Epithelial cell of proximal tubule (primary cell): ENCODE measurements at regions not wholly inside any gene's neighbourhood (a gene's known extent, or its start where the extent isn't known, plus 50 kb on each side); places are given as distances from the start of the nearest gene placed in this dataset.
"Not testable (repeated sequence)": the region's sequence is repeated elsewhere in the genome, so short reads cannot be mapped to it uniquely, and the experiment has no call there.

Experiments used
- DNase-seq: peaks from one replicate; pipeline ENCODE4 v3.0.0-alpha.2; 2011; ENCODE audit warnings: low read depth
- H3K4me3 ChIP-seq: 2 replicates; pipeline ENCODE4 v1.5.1; 2011; ENCODE audit warnings: low read depth, mild to moderate bottlenecking, low read length
- CTCF ChIP-seq: conservative IDR thresholded peaks from 2 replicates; pipeline ENCODE4 v1.5.1; 2012; ENCODE audit warnings: low read depth, mild to moderate bottlenecking, low read length

GRCh38 chr10:21355591-21356011, 169.9 kb downstream of the SKIDA1 start:
- no peak for DNase-seq
- no peak overlapping the region for H3K4me3 ChIP-seq
- TF ChIP-seq CTCF, result no peak

GRCh38 chr10:21352886-21353285, 172.6 kb downstream of the SKIDA1 start:
- no peak for TF ChIP-seq CTCF
- no peak overlapping the region for H3K4me3 ChIP-seq

GRCh38 chr10:21351594-21351993, 173.9 kb downstream of the SKIDA1 start:
- H3K4me3 ChIP-seq, DNase-seq: not testable (repeated sequence)

More at GRCh38 chr10:21352886-21353285, 172.6 kb downstream of the SKIDA1 start:
- no peak for DNase-seq

GRCh38 chr10:21349912-21350286, 175.6 kb downstream of the SKIDA1 start:
- H3K4me3 ChIP-seq, result no peak overlapping the region
- DNase-seq, result no peak
- TF ChIP-seq CTCF, result no peak

- no peak overlapping the region for H3K4me3 ChIP-seq
- DNase-seq, result no peak
- no peak for TF ChIP-seq CTCF
These were observed 177.7 kb downstream of the SKIDA1 start for GRCh38 chr10:21347785-21348170.

- no peak for DNase-seq
- H3K4me3 ChIP-seq, result no peak overlapping the region
- TF ChIP-seq CTCF, result no peak
These were observed 178.3 kb downstream of the SKIDA1 start for GRCh38 chr10:21347043-21347784.

- DNase-seq, result no peak
- no peak for TF ChIP-seq CTCF
- no peak overlapping the region for H3K4me3 ChIP-seq
These were observed 182.4 kb downstream of the SKIDA1 start for GRCh38 chr10:21343087-21343486.

GRCh38 chr10:21342499-21342898, 183.0 kb downstream of the SKIDA1 start:
- DNase-seq, H3K4me3 ChIP-seq: not testable (repeated sequence)
